ENCODE measurements at regions not wholly inside any gene's neighbourhood (a gene's known extent, or its start where the extent isn't known, plus 50 kb on each side); places are given as distances from the start of the nearest gene placed in this dataset.

DNA sequence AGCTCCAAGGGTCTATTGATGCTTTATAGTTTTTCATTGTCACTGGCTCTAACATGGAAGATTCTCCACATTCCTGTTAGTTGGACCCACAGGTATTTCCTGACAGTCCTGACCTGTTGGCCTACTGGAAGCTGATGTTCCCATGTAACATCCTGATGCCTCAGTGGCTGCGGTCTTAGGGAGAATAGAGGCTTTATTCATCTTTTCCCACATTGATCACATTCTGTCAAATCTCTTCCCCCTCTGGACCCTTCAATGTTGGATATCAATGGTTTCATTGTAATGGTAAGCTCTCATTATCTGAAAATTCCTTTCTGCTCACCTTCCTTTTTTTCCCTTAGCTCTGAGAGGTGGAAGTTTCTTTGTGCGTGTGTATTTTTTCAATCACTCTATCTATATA lies 280.9 kb upstream of the TBX3 start:
- TF ChIP-seq, protein P1, sequence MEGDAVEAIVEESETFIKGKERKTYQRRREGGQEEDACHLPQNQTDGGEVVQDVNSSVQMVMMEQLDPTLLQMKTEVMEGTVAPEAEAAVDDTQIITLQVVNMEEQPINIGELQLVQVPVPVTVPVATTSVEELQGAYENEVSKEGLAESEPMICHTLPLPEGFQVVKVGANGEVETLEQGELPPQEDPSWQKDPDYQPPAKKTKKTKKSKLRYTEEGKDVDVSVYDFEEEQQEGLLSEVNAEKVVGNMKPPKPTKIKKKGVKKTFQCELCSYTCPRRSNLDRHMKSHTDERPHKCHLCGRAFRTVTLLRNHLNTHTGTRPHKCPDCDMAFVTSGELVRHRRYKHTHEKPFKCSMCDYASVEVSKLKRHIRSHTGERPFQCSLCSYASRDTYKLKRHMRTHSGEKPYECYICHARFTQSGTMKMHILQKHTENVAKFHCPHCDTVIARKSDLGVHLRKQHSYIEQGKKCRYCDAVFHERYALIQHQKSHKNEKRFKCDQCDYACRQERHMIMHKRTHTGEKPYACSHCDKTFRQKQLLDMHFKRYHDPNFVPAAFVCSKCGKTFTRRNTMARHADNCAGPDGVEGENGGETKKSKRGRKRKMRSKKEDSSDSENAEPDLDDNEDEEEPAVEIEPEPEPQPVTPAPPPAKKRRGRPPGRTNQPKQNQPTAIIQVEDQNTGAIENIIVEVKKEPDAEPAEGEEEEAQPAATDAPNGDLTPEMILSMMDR (IDR thresholded peaks at IDR 0.05; ENCODE audit: low read length), result no peak
- TF ChIP-seq EZH2 (IDR thresholded peaks at IDR 0.05; ENCODE audit: borderline replicate concordance, low read length), result no peak

Data from OCI-LY1 (cell line).